ENCODE measurements at regions not wholly inside any gene's neighbourhood (a gene's known extent, or its start where the extent isn't known, plus 50 kb on each side); places are given as distances from the start of the nearest gene placed in this dataset.
"Not testable (repeated sequence)": the region's sequence is repeated elsewhere in the genome, so short reads cannot be mapped to it uniquely, and the experiment has no call there.

DNA sequence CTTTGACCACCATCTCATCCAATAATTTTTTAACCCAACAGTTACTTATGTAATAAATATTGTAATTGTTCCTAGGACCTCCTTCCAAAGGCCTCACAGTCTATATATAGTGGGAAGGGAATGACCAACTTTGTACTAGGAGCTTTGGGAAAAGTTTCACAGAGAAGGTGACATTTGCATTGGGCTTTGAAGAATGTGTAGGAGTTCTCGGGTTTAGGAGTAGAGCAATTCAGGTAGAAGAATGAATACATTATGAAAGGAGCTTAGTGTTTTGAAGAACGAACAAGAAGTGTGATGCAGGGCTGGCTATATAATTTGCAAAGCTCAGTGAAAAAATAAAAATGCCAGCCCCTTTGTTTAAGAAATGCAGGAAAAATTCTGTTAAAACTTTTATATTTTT is 330.4 kb upstream of the DEPDC1 start:
- DNase-seq (ENCODE audit: extremely low read depth, low read depth): no peak
- TF ChIP-seq, protein P1, sequence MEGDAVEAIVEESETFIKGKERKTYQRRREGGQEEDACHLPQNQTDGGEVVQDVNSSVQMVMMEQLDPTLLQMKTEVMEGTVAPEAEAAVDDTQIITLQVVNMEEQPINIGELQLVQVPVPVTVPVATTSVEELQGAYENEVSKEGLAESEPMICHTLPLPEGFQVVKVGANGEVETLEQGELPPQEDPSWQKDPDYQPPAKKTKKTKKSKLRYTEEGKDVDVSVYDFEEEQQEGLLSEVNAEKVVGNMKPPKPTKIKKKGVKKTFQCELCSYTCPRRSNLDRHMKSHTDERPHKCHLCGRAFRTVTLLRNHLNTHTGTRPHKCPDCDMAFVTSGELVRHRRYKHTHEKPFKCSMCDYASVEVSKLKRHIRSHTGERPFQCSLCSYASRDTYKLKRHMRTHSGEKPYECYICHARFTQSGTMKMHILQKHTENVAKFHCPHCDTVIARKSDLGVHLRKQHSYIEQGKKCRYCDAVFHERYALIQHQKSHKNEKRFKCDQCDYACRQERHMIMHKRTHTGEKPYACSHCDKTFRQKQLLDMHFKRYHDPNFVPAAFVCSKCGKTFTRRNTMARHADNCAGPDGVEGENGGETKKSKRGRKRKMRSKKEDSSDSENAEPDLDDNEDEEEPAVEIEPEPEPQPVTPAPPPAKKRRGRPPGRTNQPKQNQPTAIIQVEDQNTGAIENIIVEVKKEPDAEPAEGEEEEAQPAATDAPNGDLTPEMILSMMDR (IDR thresholded peaks at IDR 0.05; ENCODE audit: low read depth, low read length): no peak

DNA sequence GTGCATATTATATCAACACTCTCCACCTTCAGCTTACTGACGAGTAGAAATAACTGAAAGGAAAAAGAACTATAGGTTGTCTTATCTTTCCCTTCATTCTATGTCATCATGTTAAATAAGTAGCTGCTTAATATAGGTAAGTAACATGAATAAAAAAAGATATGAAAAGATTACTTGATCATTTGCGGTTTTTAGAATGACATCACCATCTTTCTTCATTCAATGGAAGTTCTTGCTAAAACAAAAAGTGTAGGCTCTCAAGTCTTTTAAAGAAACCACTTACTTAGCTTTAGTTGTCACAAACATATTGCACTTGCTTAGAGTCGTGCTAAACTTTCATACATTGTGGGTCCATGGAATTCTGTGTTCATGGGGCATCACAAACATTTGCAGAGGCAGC is 331.1 kb upstream of the DEPDC1 start:
- no peak for DNase-seq (ENCODE audit: extremely low read depth, low read depth)
- TF ChIP-seq, protein P1 (IDR thresholded peaks at IDR 0.05; ENCODE audit: low read depth, low read length): no peak

DNA sequence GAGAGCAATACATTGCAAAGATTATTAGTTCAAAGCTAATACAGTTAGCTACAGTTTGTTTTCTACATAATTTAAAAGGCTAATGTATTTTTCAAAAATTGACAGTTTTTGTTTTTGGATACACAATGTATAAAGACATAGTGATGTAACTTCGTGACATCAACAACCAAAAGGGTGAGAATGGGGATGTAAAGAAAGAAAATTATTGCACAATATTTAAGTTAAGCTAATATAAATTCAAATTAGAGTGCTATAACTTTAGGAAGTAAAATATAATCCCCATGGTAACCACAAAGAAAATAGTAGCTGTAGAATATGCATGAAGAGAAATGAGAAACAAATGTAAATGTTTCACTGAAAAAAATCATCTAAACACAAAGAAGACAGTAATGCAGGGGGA is 334.4 kb upstream of the DEPDC1 start:
- DNase-seq (ENCODE audit: extremely low read depth, low read depth): no peak
- TF ChIP-seq, protein P1 (IDR thresholded peaks at IDR 0.05; ENCODE audit: low read depth, low read length): no peak

DNA sequence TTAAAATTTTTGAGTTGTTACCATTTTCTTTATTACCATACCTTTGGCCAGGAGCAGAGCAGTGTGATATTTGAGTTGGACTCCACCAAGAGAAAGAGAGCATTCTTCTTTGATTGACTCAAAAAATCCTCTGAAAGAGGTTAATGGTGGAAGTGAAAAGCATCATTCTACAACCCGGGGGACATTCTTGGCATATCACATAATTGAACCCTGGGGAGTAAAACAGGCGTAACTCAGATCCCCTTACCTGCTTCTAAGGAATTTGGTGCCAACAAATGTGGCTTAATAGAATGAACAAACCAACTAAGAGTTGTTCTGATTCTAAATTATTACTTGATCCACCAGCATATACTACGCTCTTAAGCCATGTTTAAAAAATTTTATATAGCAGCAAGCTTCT is 351.1 kb upstream of the DEPDC1 start:
- TF ChIP-seq, protein P1 (IDR thresholded peaks at IDR 0.05; ENCODE audit: low read depth, low read length): no peak
- no peak for DNase-seq (ENCODE audit: extremely low read depth, low read depth)

DNA sequence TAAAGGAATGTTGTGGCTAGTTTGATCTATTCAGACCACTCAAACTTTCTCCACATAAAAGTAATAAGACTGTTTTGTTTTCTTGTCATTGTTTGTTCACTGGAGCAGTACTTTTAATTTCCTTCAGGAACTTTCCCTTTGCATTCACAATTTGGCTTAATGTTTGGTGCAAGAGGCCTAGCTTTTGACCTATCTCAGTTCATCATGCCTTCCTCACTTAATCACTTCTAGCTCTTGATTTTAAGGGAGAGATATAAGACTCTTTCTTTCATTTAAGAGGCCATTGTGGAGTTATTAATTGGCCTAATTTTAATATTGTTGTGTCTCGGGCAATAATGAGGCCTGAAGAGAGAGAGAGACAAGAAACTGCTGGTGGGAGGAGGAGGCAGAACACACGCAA is 371.7 kb upstream of the DEPDC1 start:
- TF ChIP-seq, protein P1 (IDR thresholded peaks at IDR 0.05; ENCODE audit: low read depth, low read length): no peak

DNA sequence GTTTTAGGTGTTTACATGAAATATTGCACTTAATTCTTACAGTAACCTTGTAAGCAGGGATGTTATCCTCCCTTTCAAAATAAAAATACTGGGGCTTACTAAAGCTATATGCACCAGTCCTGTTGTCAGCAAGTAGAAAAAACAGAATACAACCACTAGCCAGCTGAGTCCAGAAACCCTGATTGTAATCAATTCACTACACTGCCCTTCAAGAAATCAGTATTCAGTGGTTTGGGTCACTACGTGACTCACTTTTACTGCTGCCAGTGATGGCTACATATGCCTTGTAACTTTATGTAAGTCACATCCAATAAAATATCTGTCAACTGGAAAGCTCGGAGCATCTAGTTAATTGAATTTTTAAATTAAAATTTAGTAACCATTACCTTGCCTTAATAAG is 376.3 kb upstream of the DEPDC1 start:
- TF ChIP-seq, protein P1 (IDR thresholded peaks at IDR 0.05; ENCODE audit: low read depth, low read length): no peak
- no peak for DNase-seq (ENCODE audit: extremely low read depth, low read depth)

More for the DNA sequence above, 371.7 kb upstream of the DEPDC1 start:
- no peak for DNase-seq (ENCODE audit: extremely low read depth, low read depth)

DNA sequence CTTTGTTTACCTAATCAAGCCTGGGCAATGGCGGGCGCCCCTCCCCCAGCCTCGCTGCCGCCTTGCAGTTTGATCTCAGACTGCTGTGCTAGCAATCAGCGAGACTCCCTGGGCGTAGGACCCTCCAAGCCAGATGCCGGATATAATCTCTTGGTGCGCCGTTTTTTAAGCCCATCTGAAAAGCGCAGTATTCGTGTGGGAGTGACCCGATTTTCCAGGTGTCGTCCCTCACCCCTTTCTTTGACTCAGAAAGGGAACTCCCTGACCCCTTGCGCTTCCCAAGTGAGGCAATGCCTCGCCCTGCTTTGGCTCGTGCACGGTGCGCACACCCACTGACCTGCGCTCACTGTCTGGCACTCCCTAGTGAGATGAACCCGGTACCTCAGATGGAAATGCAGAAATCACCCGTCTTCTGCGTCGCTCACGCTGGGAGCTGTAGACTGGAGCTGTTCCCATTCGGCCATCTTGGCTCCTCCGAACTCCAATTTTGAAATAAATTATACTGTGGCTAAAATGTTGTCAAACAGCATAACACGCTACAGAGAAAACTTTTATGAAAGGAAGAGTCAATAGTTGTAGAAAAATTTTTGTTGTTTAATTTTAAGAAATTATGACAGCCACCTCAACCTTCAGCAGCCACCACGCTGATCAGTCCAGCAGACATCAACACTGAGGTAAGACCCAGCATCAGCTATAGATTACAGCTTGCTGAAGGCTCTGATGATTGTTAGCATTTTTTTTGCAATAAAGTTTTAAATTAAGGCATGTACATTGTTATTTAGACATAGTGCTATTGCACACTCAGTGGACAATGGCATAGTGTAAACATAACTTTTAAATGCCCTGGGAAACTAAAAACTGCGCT is 384.7 kb upstream of the DEPDC1 start:
- not testable (repeated sequence) for DNase-seq (ENCODE audit: extremely low read depth, low read depth)

DNA sequence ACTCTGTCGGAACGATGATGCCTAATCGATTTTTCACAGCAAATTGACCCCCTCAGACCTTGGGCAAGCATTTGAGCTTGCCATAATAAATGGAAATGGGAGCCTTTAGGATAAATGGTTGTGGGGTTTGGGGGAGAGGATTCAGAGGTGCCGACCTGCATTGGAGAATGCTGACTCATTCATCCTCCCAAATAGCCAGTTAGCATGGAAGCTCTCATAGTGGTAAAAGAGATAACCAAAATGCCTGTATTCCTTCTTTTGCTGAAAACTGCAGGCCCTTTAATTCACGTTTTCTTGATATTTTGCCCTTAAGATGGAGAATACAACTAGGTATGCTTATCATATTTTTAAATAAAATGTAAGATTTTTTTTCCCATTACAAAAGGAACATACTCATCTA is 392.6 kb upstream of the DEPDC1 start:
- no peak for DNase-seq (ENCODE audit: extremely low read depth, low read depth)

More for the DNA sequence above, 392.6 kb upstream of the DEPDC1 start:
- TF ChIP-seq, protein P1 (IDR thresholded peaks at IDR 0.05; ENCODE audit: low read depth, low read length): no peak

Measured in AG09319 (cell line).